RPMI7951 (cell line): ENCODE measurements at regions not wholly inside any gene's neighbourhood (a gene's known extent, or its start where the extent isn't known, plus 50 kb on each side); places are given as distances from the start of the nearest gene placed in this dataset.
"Not testable (repeated sequence)": the region's sequence is repeated elsewhere in the genome, so short reads cannot be mapped to it uniquely, and the experiment has no call there.

Experiments
- DNase-seq: peaks from one replicate; pipeline ENCODE4 v3.0.0-alpha.2; 2012; ENCODE audit warnings: low read depth

GRCh38 chr15:20009619-20010018 is 532.0 kb downstream of the GOLGA6L6 start:
- DNase-seq = not testable (repeated sequence)

- not testable (repeated sequence) for DNase-seq
Observed at GRCh38 chr15:20007338-20007737, 534.3 kb downstream of the GOLGA6L6 start.

- DNase-seq = not testable (repeated sequence)
Observed at GRCh38 chr15:20003471-20003870, 538.1 kb downstream of the GOLGA6L6 start.

- not testable (repeated sequence) for DNase-seq
Observed at GRCh38 chr15:20002560-20002959, 539.0 kb downstream of the GOLGA6L6 start.

GRCh38 chr15:19996574-19997194 is 544.9 kb downstream of the GOLGA6L6 start:
- not testable (repeated sequence) for DNase-seq

- DNase-seq = not testable (repeated sequence)
Observed at GRCh38 chr15:19995296-19995695, 546.3 kb downstream of the GOLGA6L6 start.

- DNase-seq = no peak
Observed at GRCh38 chr15:19992428-19992827, 549.2 kb downstream of the GOLGA6L6 start.

GRCh38 chr15:19988094-19988660 is 553.4 kb downstream of the GOLGA6L6 start:
- DNase-seq = no peak

GRCh38 chr15:19987389-19988048 is 554.1 kb downstream of the GOLGA6L6 start:
- DNase-seq = no peak

GRCh38 chr15:19984101-19984500 is 557.5 kb downstream of the GOLGA6L6 start:
- no peak for DNase-seq

- no peak for DNase-seq
Observed at GRCh38 chr15:19974998-19975397, 566.6 kb downstream of the GOLGA6L6 start.

GRCh38 chr15:19973718-19974117 is 567.9 kb downstream of the GOLGA6L6 start:
- DNase-seq = no peak

- DNase-seq = not testable (repeated sequence)
Observed at GRCh38 chr15:19972582-19972981, 569.0 kb downstream of the GOLGA6L6 start.

- not testable (repeated sequence) for DNase-seq
Observed at GRCh38 chr15:19965574-19965973, 576.0 kb downstream of the GOLGA6L6 start.

- DNase-seq = not testable (repeated sequence)
Observed at GRCh38 chr15:19964480-19964879, 577.1 kb downstream of the GOLGA6L6 start.

- DNase-seq = no peak
Observed at GRCh38 chr15:19956124-19956796, 585.3 kb downstream of the GOLGA6L6 start.

- no peak for DNase-seq
Observed at GRCh38 chr15:19944261-19944888, 597.2 kb downstream of the GOLGA6L6 start.

- DNase-seq = no peak
Observed at GRCh38 chr15:19943515-19943914, 598.1 kb downstream of the GOLGA6L6 start.

- not testable (repeated sequence) for DNase-seq
Observed at GRCh38 chr15:19903281-19903680, 638.3 kb downstream of the GOLGA6L6 start.

GRCh38 chr15:19902388-19902787 is 639.2 kb downstream of the GOLGA6L6 start:
- DNase-seq = not testable (repeated sequence)

GRCh38 chr15:19901414-19901813 is 640.2 kb downstream of the GOLGA6L6 start:
- DNase-seq = not testable (repeated sequence)
